ENCODE measurements at regions not wholly inside any gene's neighbourhood (a gene's known extent, or its start where the extent isn't known, plus 50 kb on each side); places are given as distances from the start of the nearest gene placed in this dataset.

DNA sequence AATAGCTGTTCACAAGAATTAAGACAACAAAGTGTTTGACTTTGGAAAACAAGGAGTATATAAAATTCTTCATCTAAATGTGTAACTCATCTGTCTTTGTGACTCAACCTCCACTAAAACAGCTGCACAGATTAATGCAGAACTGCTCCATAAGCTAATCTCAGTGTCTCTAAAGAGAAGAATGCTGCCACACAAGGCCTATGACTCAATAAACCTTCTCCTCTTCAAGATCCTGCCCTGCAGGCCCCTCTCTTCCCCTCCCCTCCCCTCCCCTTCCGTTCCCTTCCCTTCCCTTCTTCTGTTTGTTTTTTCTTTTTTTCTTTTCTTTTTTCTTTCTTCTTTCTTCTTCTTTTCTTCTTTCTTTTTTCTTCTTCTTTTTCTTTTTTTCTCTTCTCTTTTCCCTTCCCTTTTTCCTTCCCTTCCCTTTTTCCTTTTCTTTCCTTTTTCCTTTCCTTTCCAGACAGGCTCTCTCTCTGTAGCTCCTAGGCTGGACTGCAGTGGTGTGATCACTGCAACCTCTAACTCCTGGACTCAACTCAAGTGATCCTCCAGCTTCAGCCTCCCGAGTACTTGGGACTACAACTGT is 1052.8 kb downstream of the BRINP3 start:
- no peak for DNase-seq

DNA sequence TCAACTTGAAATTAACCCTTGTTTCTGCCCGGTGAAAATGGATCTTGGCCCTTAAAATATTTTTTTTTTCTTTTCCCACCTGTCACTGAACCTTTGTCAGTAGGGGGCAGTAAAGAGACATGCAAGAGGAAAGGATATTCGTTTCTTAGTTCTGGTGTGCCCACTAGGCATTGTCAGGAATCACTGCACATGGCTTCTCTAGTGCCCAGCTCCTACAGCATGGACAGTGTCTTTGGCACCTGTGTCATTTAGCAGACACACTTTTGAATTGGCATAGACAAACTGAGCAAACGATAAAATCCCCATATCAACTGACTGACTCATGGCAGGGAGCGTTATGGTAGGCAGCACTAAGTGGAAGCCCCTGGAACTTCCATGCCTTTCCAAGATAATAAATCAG is 1048.1 kb downstream of the BRINP3 start:
- no peak for DNase-seq

DNA sequence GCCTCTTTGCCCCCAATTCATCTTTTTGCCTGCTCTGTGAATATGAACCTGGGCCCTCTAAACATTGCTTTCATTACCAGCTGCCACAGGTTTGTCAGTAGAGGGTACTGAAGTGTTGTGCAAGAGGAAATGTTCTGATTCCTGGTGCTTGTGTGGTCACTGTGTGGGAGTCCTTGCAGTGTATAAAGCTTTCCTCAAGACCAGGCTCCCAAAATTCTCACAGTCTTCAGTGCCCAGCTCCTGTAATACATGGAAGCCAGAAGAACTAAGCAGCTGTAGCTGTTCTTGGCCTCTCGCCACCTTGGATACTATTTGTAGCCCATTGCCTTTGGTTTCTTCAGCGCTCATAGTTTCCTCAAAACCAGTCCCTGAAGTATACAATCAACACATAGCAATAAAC is 1046.2 kb downstream of the BRINP3 start:
- DNase-seq, result peak; percentile 2

DNA sequence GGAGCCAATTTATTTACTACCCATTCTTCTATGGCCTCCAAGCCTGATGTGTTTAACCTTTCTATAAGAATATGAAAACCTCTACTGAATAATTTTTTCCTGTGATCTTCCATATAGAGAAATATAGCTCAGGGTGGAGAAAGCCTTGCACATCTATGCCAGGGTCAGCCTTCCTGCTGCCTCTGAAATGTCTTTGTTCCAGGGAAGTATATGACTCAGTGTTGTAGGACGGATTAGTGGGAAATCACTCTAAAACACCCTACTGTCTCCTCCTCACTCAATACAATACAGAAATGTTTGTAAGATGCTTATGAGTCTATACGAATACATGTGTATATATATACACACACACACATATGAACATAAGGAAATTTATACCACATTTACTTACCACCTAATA is 1044.9 kb downstream of the BRINP3 start:
- no peak for DNase-seq

DNA sequence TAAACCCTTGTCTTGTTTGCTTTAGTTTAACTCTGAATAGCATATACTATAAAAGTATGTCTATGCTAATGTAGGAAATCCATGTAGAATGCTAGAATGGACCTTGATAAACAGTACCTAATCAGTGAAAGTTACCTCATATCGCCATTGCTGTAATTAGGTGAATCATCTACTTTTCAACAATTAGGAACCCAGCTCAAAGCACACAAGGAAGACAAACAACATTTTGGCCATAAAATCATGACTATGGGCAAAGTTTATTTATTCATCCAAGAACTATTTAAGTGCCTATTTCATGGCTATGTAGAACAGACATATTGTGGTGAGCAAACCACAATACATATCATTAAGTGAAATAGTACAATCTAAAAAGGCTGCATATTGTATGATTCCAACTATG is 1043.2 kb downstream of the BRINP3 start:
- DNase-seq, result no peak

DNA sequence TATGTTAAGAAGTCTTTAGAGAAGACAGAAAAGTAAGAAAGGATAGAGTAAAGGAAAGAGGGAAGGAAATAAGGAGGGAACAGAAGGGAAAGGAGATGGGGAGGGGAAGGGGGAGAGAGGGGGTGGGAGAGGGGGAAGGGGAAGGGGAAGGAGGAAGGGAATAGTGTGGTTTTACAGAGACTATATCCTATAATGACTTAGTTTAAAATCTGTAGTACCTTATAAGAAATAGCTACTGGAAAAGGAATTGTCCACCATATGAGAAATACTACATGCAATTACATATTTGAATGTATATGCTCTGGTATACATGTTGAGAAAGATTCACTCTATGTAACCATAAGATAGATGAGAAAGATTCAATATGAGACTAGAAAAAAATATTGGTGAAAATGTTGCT is 1042.3 kb downstream of the BRINP3 start:
- DNase-seq, result no peak

DNA sequence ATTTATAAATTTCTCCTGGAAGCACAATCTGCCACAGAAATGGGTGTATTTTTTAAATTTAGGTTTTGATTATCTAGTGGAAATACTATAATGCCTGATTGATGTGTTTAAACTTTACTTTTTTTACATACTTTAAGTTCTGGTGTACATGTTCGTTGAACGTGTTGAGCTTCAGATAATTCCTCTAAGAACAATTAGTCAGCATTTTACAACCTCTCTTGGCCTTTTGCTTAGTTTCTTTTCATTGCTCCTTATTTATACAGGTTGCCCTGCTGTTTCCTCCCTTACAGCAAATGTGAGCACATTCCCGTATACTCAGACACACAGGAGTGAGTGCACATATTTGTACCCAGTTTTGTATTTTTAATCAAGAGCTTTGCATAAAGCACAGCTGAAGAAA is 1038.9 kb downstream of the BRINP3 start:
- no peak for DNase-seq

DNA sequence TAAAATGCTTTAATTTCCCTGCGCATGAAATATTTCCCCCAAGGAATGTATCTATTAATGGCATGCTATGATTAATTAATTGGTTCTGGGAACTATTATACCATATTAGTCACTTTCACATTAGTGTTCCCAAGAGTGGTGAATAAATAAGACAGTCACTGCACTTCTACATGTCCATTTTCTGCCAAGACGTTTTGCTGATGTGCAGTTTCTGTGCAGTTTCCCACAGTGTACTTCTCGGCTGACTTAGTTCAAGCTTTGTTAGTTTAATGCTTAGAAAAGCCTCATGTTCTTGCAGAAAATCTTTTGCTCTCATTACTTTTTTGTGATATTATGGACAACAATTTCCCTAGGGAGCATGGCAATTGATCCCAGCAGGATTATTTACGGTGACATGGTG is 1014.5 kb downstream of the BRINP3 start:
- peak; percentile 1 for DNase-seq

DNA sequence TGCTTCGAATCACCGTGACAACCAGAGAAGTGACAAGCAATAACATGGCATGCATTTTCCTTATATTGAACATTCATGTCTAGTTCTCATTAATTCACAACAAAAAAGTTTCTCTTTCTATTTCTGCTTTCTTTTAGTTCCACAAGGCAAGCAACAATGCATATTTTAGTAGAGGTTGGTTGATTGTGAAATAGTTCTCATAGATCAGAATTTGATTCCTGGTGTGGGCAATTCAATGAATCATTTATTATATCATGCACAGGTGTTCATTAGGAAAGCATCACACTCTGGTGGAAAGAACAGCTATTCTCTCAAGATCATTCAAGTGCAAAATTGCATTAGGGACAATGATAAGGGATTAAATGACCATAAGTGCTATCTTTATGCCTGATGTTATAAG is 980.9 kb downstream of the BRINP3 start:
- no peak for DNase-seq

DNA sequence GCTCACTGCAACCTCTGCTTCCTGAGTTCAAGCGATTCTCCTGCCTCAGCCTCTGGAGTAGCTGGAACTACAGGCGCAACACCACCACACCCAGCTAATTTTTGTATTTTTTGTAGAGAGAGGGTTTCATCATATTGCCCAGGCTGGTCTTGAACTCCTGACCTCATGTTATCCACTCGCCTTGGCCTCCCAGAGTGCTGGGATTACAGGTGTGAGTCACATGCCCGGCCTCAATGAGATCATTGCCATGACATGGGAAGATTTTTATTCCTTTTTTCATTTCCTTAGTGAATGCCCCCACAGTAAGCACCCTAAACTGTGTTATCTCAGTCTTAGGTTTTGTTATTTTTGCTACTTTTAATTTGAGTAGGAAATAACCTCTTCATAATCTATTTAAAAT is 977.9 kb downstream of the BRINP3 start:
- DNase-seq, result no peak

DNA sequence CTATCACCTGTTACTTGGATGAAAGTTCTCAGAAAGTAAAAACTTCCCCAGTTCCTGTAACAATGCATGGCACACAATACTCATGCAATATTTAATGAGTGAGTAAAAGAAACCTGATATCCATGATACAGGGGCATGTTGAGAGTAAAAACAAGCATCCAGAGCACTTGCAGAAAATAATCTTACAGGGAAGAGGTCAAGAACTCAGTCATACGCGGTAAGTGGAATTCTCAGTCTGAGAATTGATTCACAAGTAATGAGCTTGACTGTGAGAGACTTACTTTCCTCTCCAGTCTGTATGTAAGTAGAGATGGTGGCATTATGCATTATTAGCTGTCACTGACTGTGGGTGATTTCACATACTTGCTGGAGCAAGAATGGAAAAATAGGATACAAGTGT is 976.9 kb downstream of the BRINP3 start:
- no peak for DNase-seq

DNA sequence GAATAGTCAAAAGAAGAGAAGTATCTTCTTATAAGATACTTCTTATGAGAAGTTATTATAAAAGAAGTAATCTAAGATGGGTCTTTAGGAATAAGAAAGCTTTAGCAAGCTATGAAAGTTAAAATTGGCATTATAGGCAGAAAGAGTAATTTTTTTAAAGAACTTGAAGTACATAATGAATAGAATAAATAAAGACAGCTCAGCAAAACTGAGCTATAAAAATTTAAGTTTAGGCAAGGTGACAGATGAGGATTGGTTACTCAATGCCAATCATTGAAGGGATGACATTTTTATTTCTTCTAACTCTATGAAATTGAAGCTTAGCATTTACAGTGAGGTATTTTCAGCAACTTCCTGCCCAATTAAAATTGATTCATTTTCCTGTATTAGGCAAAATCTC is 966.8 kb downstream of the BRINP3 start:
- no peak for DNase-seq

DNA sequence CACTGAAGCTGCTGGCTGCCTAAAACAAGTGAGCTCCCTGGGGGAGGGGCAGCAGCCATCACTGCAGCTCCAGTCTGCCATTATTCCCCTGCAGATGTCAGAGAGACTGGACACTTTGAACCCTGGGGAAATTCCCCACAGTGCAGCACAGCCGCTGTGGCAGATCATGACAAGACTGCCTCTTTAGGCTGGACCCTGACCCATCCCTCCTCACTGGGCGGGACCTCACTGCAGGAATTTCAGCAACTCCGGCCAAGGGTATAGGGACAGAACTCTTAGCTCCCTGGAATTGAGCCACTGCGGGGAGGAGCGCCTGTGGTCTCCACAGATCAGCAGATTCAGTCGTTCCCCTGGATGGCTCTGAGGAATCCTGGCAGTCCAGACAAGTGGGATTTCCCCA is 964.6 kb downstream of the BRINP3 start:
- no peak for DNase-seq

DNA sequence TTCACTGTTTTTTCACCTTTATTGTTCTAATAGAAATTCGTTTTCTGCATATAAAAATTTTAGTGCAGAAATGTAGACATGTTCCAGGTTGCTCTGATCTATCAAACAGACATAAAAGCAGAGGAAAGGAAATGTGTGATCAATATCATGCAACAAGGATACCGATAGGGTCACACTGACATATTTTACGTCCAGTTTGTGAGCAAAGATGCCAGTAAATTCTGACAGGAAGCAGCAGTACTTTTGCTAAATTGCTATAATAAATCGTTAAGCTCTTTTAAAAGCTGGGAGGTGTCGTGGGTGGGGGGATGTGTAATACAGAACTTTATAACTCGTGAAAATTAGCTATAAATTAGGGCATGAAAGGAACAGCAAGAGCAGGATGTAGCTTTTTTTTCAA is 955.2 kb downstream of the BRINP3 start:
- DNase-seq, result no peak

DNA sequence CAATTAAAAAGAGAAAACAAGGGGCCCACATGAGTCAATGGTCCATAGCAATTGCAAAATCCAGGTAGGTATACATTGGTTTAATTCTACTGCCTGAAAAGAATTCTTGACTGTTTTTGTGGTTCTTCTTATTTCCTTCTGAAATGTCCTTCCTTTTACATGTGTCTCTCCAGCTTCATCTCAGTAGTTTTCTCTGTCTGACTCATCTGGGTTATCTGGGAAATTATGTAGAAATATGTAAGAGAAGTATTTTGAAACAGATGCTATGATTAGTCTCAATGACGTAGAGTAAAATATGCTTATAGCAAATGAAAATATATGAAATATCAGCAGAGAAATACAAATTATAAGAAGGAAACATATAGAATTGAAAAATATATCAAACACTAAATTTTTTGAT is 953.2 kb downstream of the BRINP3 start:
- no peak for DNase-seq

DNA sequence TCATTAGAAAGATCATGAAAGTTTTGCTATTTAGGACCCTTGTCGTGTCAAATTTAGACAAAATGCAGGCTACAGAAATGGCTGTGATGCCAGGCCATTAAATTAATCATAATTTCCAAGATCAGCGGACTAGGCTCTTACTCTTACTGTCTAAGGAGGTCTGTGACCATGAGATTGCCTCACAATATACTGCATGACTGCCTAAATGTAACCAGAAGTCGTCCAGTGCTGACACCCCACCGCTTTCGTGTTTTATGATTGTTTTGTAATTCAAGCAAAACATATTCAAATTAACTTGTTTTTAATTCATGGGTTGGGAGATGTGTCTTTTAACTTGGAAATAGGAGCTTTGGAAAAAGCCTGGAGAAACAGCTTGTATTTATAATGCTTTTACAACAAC is 947.5 kb downstream of the BRINP3 start:
- no peak for DNase-seq

DNA sequence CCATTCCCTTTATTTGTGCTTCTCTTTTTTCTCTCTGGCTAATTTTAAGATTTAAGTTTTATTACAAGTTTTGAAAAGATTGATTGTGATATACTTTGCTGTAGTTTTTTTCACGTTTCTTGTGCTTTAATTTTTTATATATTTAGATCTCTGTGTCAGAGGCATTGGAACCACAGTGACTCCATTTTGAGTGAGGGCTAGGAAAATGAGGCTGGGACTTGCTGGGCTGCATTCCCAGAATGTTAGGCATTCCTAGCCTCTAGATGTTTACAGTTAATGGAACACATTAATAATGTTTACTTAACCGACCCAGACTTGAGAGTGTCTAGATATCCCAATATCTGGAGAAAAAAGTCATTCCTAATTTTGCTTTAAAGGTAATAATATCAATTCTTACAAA is 939.4 kb downstream of the BRINP3 start:
- DNase-seq, result no peak

DNA sequence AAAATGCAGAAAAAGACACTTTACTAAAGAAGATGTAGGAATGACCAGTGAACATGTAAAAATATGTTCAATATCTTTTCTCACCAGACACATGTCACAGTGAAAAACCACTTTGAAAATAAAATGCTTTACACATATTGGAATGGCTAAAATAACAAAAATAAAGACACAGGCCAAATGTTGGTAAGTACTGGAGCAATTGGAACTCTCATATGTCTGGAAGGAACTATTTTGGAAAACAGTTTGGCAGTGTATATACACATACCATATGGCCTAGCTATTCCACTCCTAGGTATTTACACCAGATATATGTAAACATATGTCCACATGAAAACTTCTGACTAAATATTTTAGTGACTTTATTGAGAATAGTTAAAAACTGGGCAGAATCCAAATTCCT is 927.2 kb downstream of the BRINP3 start:
- no peak for DNase-seq

DNA sequence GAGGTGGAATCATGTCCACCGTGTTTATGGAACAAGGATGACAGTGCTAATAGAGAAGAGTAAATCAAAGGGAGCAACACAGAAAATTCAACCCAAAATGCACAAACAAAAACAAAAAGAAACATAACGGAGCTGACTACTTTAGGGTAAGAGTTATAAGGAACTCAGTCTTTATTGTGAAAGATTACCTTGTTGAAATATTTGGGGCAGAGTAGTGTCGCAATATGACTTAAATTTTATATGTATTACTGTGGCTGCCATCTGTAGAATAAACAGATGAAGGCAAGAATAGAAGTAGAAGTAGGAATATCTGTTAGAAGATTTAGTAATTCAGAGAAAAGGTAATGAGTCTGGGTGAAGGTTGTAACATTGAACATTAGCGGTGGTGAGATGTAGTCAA is 913.9 kb downstream of the BRINP3 start:
- DNase-seq, result no peak

DNA sequence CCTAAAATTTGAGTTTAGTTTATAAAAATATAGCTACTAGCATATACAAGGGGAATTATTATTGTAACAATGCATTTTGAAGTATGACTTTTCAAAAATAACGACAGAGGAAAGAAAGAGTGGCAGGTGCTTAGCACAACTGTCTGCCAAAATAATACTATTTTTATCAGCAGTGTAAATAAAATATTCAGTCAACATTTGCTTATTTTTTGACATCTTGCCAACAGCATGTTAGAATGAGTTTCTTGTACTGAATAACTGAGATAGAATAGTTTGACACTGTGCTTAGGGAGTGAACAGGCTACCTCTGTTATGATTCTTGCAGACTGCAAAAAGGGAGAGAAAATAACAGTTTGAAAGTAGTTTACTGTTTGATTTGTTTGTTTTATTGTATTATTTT is 909.8 kb downstream of the BRINP3 start:
- no peak for DNase-seq

DNA sequence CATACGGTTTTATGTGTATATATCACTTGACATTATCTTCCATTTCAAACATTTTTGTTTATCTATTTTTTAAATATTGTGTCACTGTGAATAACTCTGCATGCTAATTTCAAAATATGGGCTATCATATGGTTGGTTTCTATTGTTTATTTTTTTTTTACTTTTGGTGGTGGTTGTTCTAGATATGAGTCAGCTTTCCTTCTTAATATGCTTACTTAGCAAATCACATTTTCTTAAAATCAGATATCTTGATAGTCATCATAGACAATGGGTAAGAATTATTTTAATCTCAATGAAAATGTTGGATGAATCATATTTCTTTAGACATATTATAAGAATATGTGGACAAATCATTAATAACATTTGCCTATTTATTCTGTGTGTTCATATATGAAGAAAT is 881.5 kb downstream of the BRINP3 start:
- DNase-seq, result no peak

DNA sequence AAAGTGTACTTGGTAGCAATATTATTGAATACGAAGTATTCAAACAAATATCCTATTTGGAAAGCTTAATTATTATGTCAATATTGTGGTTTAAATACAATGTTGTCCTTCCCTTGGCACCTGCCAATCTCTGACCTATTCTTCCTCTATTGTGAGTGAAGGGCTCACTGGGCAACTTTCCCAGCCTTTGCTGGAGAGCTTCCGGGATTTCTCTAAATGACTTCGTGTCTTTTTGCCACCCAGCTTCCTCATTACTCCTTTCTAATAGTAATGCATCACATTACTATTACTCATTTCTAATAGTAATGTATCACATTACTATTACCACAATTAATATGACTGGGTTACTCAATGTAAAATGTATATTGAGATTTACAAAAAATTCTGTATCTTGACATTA is 880.6 kb downstream of the BRINP3 start:
- no peak for DNase-seq

DNA sequence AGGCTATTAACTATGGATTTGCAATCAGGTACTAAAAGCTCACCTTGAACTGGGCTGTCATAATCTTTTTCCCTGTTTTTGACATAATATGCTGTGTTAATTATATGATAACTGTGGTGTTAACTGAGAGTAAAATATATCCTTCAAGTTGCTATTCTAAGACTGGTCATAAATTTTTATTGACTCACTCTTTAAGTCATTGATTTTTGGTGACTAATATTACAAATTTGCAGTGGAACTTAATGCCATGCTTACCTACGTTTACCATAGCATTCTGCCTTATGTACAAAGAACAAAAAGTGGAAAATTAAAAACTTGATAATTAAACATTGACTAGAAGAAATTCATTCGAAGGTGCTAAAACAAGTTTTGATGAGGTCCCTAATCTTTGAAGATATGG is 872.4 kb downstream of the BRINP3 start:
- no peak for DNase-seq

DNA sequence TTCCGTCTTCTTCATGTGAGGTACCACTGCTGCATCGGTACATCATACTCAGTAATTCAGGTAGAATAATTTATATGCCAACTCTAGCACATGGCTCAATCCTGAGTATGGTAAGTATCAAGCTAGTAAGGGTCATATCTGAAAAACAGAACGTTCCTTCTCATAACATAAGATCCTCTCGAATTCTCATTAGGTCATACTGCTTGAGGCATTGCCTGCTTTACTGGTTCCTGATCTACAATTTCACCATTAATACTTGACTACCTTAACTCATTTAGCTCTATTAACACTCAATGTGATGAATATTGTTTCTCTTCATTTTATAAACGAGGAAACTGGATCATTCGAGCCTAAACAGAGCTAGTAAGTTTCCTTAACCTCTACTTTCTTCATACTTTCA is 871.6 kb downstream of the BRINP3 start:
- DNase-seq, result no peak

DNA sequence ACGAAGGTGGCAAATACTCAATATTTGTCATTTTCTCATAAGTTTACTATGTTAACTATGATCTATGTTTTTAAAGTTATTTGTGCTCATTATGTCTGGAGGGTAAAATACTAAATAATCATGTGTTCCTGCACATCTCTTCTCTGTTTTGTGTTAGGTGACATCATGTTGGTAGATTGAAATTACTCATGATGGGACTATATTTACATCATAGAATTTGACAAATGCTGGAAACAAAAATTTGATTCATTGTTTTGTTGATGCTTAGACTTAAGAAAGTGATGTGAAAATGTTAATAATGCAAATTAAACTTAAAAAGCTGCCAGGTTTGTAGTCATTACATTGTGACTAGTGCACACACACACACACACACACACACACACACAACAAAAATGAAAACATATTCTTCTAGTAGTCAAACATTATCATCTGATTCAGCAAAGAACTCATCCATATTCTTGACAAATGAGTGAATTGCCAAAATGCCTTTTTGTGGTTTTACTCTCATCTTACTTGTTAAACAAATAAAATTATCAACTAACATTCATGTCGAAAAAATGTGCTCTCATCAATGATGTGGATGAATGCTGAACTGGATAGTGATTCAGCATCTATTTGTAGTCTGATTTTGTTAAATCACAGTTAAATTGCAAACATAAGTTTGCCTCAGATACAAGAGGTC is 870.7 kb downstream of the BRINP3 start:
- DNase-seq, result no peak
